GM18502 (cell line): ENCODE measurements at regions not wholly inside any gene's neighbourhood (a gene's known extent, or its start where the extent isn't known, plus 50 kb on each side); places are given as distances from the start of the nearest gene placed in this dataset.
"Not testable (repeated sequence)": the region's sequence is repeated elsewhere in the genome, so short reads cannot be mapped to it uniquely, and the experiment has no call there.

ENCODE experiments used
- ATAC-seq: cut with Tn5 transposase; IDR thresholded peaks from one replicate; pipeline ENCODE4 v1.9.1; 2021; ENCODE audit warnings: mild to moderate bottlenecking; ENCODE audit not compliant: unreplicated experiment, poor library complexity

- no peak for ATAC-seq
These were observed 417.2 kb upstream of the ATP10A start for GRCh38 chr15:26280281-26280680.

- ATAC-seq, result no peak
These were observed 398.8 kb upstream of the ATP10A start for GRCh38 chr15:26261966-26262365.

- ATAC-seq, result no peak
These were observed 398.3 kb upstream of the ATP10A start for GRCh38 chr15:26261413-26261812.

- ATAC-seq, result no peak
These were observed 397.5 kb upstream of the ATP10A start for GRCh38 chr15:26260517-26261133.

- no peak for ATAC-seq
These were observed 396.5 kb upstream of the ATP10A start for GRCh38 chr15:26259581-26259980.

- not testable (repeated sequence) for ATAC-seq
These were observed 381.7 kb upstream of the ATP10A start for GRCh38 chr15:26244782-26245181.

GRCh38 chr15:26243382-26243781, 380.3 kb upstream of the ATP10A start:
- no peak for ATAC-seq

- no peak for ATAC-seq
These were observed 379.5 kb upstream of the ATP10A start for GRCh38 chr15:26242565-26243071.

- ATAC-seq, result no peak
These were observed 372.7 kb upstream of the ATP10A start for GRCh38 chr15:26235864-26236263.

GRCh38 chr15:26234976-26235767, 372.0 kb upstream of the ATP10A start:
- no peak for ATAC-seq

- no peak for ATAC-seq
These were observed 369.6 kb upstream of the ATP10A start for GRCh38 chr15:26232691-26233090.

GRCh38 chr15:26231096-26231495, 368.0 kb upstream of the ATP10A start:
- no peak for ATAC-seq

- no peak for ATAC-seq
These were observed 361.1 kb upstream of the ATP10A start for GRCh38 chr15:26224266-26224665.

GRCh38 chr15:26223720-26224119, 360.6 kb upstream of the ATP10A start:
- ATAC-seq, result no peak

GRCh38 chr15:26222781-26223180, 359.7 kb upstream of the ATP10A start:
- ATAC-seq, result no peak

GRCh38 chr15:26217043-26217442, 353.9 kb upstream of the ATP10A start:
- ATAC-seq, result not testable (repeated sequence)

- ATAC-seq, result no peak
These were observed 351.2 kb upstream of the ATP10A start for GRCh38 chr15:26214290-26214689.

- ATAC-seq, result no peak
These were observed 350.3 kb upstream of the ATP10A start for GRCh38 chr15:26213427-26213826.

- no peak for ATAC-seq
These were observed 349.0 kb upstream of the ATP10A start for GRCh38 chr15:26212109-26212508.

GRCh38 chr15:26210980-26211379, 347.9 kb upstream of the ATP10A start:
- ATAC-seq, result no peak

GRCh38 chr15:26201177-26201858, 338.2 kb upstream of the ATP10A start:
- ATAC-seq, result no peak
